ENCODE measurements at regions not wholly inside any gene's neighbourhood (a gene's known extent, or its start where the extent isn't known, plus 50 kb on each side); places are given as distances from the start of the nearest gene placed in this dataset.

DNA sequence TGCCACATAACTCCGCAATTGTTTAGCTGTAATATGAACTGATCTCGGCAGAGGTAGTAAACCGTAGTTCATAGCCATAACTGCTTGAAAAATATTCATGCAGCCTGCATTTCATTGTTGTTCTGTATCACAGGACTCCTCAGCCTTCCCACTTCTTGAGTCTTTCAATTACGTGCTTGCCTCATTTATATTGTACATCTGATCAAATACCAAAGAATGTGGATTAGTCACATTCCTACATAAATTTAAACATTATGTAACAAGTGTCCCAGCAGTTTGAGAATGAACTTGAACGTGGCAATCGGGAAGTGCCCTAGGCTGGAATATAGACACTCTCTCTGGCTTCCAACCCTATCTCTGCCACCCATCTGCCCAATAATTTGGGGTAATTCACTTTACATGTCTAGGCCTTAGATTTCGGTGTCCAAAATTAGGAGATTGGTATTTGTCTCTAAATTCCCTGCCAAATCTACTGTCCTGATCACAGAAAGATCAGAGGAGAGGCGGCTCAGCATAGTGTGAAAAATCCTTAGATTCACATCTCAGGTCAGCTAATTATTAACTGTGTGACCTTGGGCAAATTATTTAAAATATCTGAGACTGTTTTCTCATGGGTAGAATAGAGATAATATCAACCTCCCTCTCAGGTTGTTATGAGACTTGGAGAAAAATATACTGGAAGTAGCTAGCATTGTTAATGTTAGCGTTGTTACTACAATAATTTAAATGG, 215.1 kb upstream of the RFX3 start:
- TF ChIP-seq EZH2 (IDR thresholded peaks at IDR 0.05; ENCODE audit: borderline replicate concordance, control insufficient read depth, low read depth, low read length) (no peak), BMI1 (IDR thresholded peaks at IDR 0.05; ENCODE audit: borderline replicate concordance) (no peak), NR2C2 (IDR thresholded peaks at IDR 0.05; ENCODE audit: borderline replicate concordance, control insufficient read depth, insufficient read length, low read depth) (no peak), ZNF24 (IDR thresholded peaks at IDR 0.05) (no peak), SUPT20H (IDR thresholded peaks at IDR 0.05; ENCODE audit: borderline replicate concordance, control insufficient read depth, low read depth, low read length) (no peak), RELA (IDR thresholded peaks at IDR 0.05; ENCODE audit: borderline replicate concordance, partially characterized antibody) (no peak), SIN3A (IDR thresholded peaks at IDR 0.05; ENCODE audit: low read depth, low read length) (no peak), POLR2A (IDR thresholded peaks at IDR 0.05; ENCODE audit: low read depth, low read length) (no peak)
- TF ChIP-seq, protein P1, sequence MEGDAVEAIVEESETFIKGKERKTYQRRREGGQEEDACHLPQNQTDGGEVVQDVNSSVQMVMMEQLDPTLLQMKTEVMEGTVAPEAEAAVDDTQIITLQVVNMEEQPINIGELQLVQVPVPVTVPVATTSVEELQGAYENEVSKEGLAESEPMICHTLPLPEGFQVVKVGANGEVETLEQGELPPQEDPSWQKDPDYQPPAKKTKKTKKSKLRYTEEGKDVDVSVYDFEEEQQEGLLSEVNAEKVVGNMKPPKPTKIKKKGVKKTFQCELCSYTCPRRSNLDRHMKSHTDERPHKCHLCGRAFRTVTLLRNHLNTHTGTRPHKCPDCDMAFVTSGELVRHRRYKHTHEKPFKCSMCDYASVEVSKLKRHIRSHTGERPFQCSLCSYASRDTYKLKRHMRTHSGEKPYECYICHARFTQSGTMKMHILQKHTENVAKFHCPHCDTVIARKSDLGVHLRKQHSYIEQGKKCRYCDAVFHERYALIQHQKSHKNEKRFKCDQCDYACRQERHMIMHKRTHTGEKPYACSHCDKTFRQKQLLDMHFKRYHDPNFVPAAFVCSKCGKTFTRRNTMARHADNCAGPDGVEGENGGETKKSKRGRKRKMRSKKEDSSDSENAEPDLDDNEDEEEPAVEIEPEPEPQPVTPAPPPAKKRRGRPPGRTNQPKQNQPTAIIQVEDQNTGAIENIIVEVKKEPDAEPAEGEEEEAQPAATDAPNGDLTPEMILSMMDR (IDR thresholded peaks at IDR 0.05 in 2 of 3, conservative IDR thresholded peaks at IDR 0.05 in 1 of 3; ENCODE audit: control insufficient read depth in 2 of 3, extremely low read depth in 1 of 3, insufficient read depth in 1 of 3, low read depth in 3 of 3, low read length in 3 of 3), result no peak
- TF ChIP-seq, protein P2, sequence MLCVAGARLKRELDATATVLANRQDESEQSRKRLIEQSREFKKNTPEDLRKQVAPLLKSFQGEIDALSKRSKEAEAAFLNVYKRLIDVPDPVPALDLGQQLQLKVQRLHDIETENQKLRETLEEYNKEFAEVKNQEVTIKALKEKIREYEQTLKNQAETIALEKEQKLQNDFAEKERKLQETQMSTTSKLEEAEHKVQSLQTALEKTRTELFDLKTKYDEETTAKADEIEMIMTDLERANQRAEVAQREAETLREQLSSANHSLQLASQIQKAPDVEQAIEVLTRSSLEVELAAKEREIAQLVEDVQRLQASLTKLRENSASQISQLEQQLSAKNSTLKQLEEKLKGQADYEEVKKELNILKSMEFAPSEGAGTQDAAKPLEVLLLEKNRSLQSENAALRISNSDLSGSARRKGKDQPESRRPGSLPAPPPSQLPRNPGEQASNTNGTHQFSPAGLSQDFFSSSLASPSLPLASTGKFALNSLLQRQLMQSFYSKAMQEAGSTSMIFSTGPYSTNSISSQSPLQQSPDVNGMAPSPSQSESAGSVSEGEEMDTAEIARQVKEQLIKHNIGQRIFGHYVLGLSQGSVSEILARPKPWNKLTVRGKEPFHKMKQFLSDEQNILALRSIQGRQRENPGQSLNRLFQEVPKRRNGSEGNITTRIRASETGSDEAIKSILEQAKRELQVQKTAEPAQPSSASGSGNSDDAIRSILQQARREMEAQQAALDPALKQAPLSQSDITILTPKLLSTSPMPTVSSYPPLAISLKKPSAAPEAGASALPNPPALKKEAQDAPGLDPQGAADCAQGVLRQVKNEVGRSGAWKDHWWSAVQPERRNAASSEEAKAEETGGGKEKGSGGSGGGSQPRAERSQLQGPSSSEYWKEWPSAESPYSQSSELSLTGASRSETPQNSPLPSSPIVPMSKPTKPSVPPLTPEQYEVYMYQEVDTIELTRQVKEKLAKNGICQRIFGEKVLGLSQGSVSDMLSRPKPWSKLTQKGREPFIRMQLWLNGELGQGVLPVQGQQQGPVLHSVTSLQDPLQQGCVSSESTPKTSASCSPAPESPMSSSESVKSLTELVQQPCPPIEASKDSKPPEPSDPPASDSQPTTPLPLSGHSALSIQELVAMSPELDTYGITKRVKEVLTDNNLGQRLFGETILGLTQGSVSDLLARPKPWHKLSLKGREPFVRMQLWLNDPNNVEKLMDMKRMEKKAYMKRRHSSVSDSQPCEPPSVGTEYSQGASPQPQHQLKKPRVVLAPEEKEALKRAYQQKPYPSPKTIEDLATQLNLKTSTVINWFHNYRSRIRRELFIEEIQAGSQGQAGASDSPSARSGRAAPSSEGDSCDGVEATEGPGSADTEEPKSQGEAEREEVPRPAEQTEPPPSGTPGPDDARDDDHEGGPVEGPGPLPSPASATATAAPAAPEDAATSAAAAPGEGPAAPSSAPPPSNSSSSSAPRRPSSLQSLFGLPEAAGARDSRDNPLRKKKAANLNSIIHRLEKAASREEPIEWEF (IDR thresholded peaks at IDR 0.05; ENCODE audit: insufficient replicate concordance, low read depth, low read length), result no peak
